GM10266 (cell line): ENCODE measurements at regions not wholly inside any gene's neighbourhood (a gene's known extent, or its start where the extent isn't known, plus 50 kb on each side); places are given as distances from the start of the nearest gene placed in this dataset.

Experiments used
- DNase-seq: peaks from one replicate; pipeline ENCODE4 v3.0.0; 2012; ENCODE audit errors: extremely low spot score
- TF ChIP-seq, protein P1 (sequence below): IDR thresholded peaks from 2 replicates; pipeline ENCODE4 v1.5.1; 2012; ENCODE audit warnings: mild to moderate bottlenecking, low read depth; ENCODE audit not compliant: control insufficient read depth, insufficient read depth; ENCODE audit errors: missing control alignments

DNA sequence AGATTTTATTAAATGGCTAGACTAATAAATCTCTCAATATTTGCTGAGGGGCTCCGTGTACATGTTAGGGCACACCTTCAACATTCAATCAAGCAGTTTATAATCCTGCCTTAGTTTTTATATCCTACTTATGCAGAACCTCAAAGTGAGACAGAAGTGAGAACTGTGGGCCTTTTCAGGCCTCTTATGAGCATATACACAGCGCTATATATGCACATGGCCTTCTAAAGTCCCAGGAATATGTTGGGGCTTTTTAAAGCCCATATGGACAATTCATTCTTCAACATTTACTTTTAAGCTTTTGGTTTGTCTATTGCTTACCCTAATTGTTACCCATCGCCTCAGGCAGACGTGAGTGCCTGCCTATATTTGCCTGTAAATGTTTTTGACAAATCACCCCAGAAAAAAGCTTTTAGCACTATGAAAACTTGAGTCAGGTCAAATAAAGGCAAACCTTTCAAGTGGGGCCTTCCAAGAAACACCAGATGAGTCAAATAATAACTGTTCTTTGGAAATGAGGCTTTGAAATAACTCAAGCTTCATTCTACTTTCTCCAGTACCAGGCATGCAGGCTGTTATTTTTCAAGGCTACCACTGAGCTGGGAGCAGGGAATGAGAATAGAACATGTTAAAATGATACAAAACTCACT is 58.2 kb downstream of the ESM1 start:
- DNase-seq = no peak
- TF ChIP-seq, protein P1, sequence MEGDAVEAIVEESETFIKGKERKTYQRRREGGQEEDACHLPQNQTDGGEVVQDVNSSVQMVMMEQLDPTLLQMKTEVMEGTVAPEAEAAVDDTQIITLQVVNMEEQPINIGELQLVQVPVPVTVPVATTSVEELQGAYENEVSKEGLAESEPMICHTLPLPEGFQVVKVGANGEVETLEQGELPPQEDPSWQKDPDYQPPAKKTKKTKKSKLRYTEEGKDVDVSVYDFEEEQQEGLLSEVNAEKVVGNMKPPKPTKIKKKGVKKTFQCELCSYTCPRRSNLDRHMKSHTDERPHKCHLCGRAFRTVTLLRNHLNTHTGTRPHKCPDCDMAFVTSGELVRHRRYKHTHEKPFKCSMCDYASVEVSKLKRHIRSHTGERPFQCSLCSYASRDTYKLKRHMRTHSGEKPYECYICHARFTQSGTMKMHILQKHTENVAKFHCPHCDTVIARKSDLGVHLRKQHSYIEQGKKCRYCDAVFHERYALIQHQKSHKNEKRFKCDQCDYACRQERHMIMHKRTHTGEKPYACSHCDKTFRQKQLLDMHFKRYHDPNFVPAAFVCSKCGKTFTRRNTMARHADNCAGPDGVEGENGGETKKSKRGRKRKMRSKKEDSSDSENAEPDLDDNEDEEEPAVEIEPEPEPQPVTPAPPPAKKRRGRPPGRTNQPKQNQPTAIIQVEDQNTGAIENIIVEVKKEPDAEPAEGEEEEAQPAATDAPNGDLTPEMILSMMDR = no peak

DNA sequence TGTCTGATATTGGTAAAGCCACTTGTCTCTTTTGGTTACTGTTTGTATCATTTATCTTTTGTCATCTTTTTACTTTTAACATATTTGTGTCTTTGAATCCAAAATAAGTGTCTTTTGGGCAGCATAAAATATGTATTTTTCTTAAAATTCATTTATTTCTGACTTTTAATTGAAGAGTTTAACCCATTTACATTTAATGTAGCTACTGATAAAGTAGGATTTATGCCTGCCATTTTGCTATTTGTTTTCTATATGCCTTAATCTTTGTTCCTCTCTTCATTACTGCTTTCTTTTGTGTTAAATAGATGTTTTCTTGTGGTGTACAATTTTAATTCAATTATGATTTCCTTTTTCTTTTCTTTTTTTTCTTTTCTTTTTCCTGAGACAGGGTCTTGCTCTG is 60.9 kb downstream of the ESM1 start:
- TF ChIP-seq, protein P1 = no peak
- no peak for DNase-seq

DNA sequence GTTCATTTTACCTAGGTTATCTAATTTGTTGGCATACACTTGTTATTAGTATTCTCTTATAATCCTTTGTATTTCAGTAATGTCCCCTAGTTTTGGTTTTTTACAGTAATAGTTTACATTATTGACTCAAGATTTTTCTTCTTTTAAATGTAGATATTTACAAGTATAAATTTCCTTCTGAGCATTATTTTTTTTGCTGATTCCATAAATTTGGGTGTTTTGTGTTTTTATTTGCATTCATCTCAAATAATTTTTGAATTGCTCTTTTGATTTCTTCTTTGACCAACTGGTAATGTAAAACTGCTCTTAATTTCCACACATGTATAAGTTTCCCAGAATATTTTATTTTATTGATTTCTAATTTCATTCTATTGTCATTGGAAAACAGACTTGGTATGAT is 68.1 kb downstream of the ESM1 start:
- no peak for DNase-seq
- TF ChIP-seq, protein P1 = no peak

DNA sequence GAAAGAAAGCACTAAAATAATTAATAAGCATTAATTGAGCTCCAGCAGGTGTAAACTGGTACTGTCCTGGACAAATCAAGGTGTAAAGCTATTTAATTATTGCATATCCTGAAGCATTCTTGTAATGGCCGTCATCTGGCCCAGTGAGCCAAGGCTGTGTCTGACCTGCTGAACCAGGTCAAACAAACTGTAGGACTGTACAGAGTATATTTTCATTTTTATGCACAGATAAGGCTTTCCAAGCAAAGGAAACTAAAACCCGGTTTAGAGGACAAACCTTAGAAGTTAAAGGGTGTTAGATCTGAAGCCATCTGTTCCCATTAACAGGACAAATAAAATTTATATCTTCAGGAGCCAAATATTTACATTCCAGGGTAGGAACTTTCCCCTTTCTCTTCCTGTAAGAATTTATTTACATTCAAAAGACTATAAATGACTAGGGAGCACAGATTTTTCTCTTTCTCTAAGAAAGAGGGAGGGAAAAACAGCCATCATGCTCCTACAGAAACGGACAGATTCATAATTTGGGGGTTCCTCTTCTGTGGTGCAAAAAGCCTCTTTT is 69.8 kb downstream of the ESM1 start:
- no peak for DNase-seq
- TF ChIP-seq, protein P1 = no peak

DNA sequence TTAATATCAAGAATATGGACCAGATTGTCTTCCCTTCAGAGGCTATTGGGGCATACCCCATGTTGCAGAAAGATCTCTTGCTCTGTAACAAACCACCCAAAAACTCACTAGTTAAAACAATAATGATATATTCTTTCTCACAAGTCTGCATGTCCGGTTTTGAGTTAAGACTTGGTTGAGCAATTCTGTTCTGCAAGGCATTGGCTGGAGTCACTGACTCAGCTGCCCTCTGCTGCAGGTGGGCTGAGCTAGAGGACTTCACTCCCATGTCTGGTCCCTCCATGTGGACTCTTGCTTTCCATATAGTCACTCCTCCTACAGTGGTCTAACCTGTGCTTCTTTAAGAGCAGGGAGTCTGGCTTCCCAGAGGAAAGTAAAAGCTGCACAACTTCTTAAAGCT is 73.4 kb downstream of the ESM1 start:
- DNase-seq = no peak
- TF ChIP-seq, protein P1 = no peak

DNA sequence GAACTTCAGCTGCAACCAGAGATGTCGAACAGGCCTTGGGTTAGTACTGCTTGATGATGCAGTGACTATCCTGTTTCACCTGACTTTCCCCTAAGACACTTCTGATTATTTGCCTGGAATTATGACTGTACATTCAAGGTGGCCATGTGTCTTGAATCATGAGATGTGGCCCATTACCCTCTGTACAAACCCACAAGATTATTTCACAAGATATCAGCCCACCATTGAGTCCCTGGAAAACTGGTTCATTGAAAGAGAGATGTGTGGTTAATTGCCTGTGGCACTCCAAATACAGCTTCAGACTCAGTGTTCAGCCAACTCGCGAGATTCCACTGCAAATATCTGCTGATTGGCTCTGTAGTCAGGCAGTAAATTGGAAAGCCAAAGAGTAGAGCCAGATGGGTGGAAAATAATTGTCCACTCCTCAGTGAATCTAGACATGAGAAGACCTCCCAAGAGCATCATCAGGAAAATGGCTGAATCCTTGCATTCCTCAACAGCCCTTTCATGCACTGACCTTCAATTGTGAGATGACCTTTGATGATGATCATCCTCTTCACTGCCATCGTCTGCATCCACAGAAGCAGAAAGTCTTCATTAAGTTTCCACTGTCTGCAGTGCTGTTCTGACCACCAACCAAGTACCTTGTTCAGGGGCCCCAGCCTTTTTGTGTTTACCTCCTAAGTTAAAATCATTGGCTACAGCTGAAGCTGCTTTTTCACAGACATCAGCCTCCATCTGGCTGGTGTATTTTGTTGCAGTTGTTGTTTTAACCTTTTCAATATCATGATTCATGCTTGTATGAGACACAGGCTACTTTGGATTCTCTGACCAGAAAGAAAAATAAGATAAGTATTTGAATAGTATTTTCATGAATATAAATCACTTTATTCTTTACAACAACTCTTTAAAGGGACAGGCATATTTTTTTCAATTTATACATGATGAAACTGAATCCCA is 75.2 kb downstream of the ESM1 start:
- DNase-seq = no peak
- TF ChIP-seq, protein P1 = no peak
